Chondrocyte (in vitro differentiated cells): ENCODE measurements at regions not wholly inside any gene's neighbourhood (a gene's known extent, or its start where the extent isn't known, plus 50 kb on each side); places are given as distances from the start of the nearest gene placed in this dataset.

Experiments
- DNase-seq: peaks from one replicate; pipeline ENCODE4 v3.0.0; 2021; ENCODE audit warnings: mixed read lengths, low spot score
- H3K27ac Mint-ChIP-seq: one replicate; pipeline ENCODE4 v1.8.0; 2021; ENCODE audit warnings: mild to moderate bottlenecking, moderate library complexity, mixed read lengths; ENCODE audit not compliant: unreplicated experiment
- H3K27me3 Mint-ChIP-seq: 2 replicates; pipeline ENCODE4 v1.8.0; 2021; ENCODE audit warnings: low read depth, mixed read lengths
- H3K36me3 Mint-ChIP-seq: 2 replicates; pipeline ENCODE4 v1.8.0; 2021; ENCODE audit warnings: low read depth, mixed read lengths
- H3K4me1 Mint-ChIP-seq: 2 replicates; pipeline ENCODE4 v1.8.0; 2021; ENCODE audit warnings: low read depth, mild to moderate bottlenecking, mixed read lengths
- H3K4me3 Mint-ChIP-seq: one replicate; pipeline ENCODE4 v1.8.0; 2021; ENCODE audit warnings: mild to moderate bottlenecking, moderate library complexity, mixed read lengths; ENCODE audit not compliant: unreplicated experiment
- H3K9me3 Mint-ChIP-seq: 2 replicates; pipeline ENCODE4 v1.8.0; 2021; ENCODE audit warnings: low read depth, mixed read lengths
- TF ChIP-seq, protein P1 (sequence below): fragments of 200-600 bp; sonication (generic); IDR thresholded peaks from 2 replicates; pipeline ENCODE4 v1.5.0; 2021; ENCODE audit warnings: antibody characterized with exemption, mild to moderate bottlenecking, moderate library complexity

DNA sequence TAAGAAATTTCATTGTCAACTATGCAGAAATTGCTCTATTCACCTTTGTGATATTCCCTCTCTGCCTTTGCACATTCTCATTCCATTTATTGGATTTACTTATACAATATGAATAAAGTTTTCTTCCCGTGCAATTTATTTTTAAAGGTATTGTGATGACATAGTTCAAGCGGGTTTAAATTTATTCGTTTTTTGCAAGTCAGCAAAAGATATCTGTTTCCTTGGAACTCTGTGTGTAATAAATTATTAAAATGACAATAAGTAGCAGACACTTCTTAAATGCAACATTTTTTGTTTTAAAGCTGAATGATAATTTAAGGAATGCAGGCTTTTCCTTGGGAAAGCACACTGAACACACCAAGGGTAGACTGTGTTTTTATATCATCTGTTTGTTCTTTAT is 143.1 kb downstream of the SLC41A2 start:
- Mint-ChIP-seq H3K4me3 (no peak overlapping the region), H3K4me1 (no peaks in the 10 kb centered on the region), H3K9me3 (peaks cover 2% of the 10 kb centered on the region), H3K27ac (no peak overlapping the region), H3K36me3 (peaks cover 3% of the 10 kb centered on the region), H3K27me3 (no peaks in the 10 kb centered on the region)
- DNase-seq = no peak
- TF ChIP-seq, protein P1, sequence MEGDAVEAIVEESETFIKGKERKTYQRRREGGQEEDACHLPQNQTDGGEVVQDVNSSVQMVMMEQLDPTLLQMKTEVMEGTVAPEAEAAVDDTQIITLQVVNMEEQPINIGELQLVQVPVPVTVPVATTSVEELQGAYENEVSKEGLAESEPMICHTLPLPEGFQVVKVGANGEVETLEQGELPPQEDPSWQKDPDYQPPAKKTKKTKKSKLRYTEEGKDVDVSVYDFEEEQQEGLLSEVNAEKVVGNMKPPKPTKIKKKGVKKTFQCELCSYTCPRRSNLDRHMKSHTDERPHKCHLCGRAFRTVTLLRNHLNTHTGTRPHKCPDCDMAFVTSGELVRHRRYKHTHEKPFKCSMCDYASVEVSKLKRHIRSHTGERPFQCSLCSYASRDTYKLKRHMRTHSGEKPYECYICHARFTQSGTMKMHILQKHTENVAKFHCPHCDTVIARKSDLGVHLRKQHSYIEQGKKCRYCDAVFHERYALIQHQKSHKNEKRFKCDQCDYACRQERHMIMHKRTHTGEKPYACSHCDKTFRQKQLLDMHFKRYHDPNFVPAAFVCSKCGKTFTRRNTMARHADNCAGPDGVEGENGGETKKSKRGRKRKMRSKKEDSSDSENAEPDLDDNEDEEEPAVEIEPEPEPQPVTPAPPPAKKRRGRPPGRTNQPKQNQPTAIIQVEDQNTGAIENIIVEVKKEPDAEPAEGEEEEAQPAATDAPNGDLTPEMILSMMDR = no peak
